A673 (cell line): ENCODE measurements at regions not wholly inside any gene's neighbourhood (a gene's known extent, or its start where the extent isn't known, plus 50 kb on each side); places are given as distances from the start of the nearest gene placed in this dataset.

Experiments used
- BruUV-seq: library from RNA; stranded (reverse); fragments of 400-500 nt; replicated peaks from 2 replicates; lab custom pipeline; 2021; lab: Mats Ljungman, UMichigan
- CTCF ChIA-PET: fragments of 300-600 bp; sonication (Branson Sonifier 250); formaldehyde crosslinking; loops from one replicate; lab custom pipeline; 2022; ENCODE audit warnings: antibody characterized with exemption; lab: Charles Lee
- POLR2A ChIA-PET: fragments of 300-600 bp; sonication (Branson Sonifier 250); formaldehyde crosslinking; loops from one replicate; lab custom pipeline; 2022; ENCODE audit warnings: antibody characterized with exemption; ENCODE audit not compliant: low non-redundant PET; lab: Charles Lee
- DNase-seq: peaks from one replicate; pipeline ENCODE4 v3.0.0-alpha.2; 2015; ENCODE audit warnings: low spot score
- H3K27ac ChIP-seq: fragments of 200-600 bp; sonication (generic); 2 replicates; pipeline ENCODE4 v1.5.1; 2016; ENCODE audit warnings: mixed run types, low read depth, mild to moderate bottlenecking, mixed read lengths, antibody characterized with exemption, low read length; ENCODE audit not compliant: poor library complexity, severe bottlenecking
- H3K27me3 ChIP-seq: fragments of 200-600 bp; sonication (generic); replicated peaks from 2 replicates; pipeline ENCODE4 v1.6.1; 2017; ENCODE audit warnings: mixed run types, low read depth, mild to moderate bottlenecking, mixed read lengths, antibody characterized with exemption, low read length; ENCODE audit not compliant: insufficient read depth, poor library complexity
- H3K36me3 ChIP-seq: fragments of 200-600 bp; sonication (generic); 2 replicates; pipeline ENCODE4 v1.6.1; 2016; ENCODE audit warnings: mixed run types, mild to moderate bottlenecking, mixed read lengths, antibody characterized with exemption, low read length; ENCODE audit not compliant: insufficient read depth, poor library complexity, severe bottlenecking
- H3K4me1 ChIP-seq: fragments of 200-600 bp; sonication (generic); 2 replicates; pipeline ENCODE4 v1.6.1; 2017; ENCODE audit warnings: mixed run types, mild to moderate bottlenecking, mixed read lengths, antibody characterized with exemption, low read length; ENCODE audit not compliant: insufficient read depth, poor library complexity, severe bottlenecking
- H3K4me3 ChIP-seq: fragments of 200-600 bp; sonication (generic); 2 replicates; pipeline ENCODE4 v1.5.1; 2016; ENCODE audit warnings: low read depth, mixed run types, mild to moderate bottlenecking, mixed read lengths, low read length; ENCODE audit not compliant: poor library complexity, severe bottlenecking
- H3K9me3 ChIP-seq: fragments of 200-600 bp; sonication (generic); 2 replicates; pipeline ENCODE4 v1.6.1; 2016; ENCODE audit warnings: mixed run types, low read depth, mild to moderate bottlenecking, mixed read lengths, antibody characterized with exemption, low read length; ENCODE audit not compliant: poor library complexity, severe bottlenecking
- CTCF ChIP-seq: fragments of 300-800, 200-600 bp; sonication (generic); conservative IDR thresholded peaks from 2 replicates; pipeline ENCODE4 v1.5.1; 2017; ENCODE audit warnings: low read depth, mild to moderate bottlenecking, antibody characterized with exemption, low read length, moderate library complexity, mixed read lengths
- EZH2 ChIP-seq: fragments of 200-600 bp; sonication (generic); IDR thresholded peaks from 2 replicates; pipeline ENCODE4 v1.6.1; 2017; ENCODE audit warnings: borderline replicate concordance, low read depth, mild to moderate bottlenecking, mixed read lengths, antibody characterized with exemption, low read length; ENCODE audit not compliant: poor library complexity, severe bottlenecking
- intact Hi-C: fragments of 100-400 bp; cut with micrococcal nuclease; formaldehyde crosslinking; loops from one replicate; pipeline ENCODE4 v1.10.0; 2022; ENCODE audit not compliant: unreplicated experiment

GRCh38 chr3:107272471-107272870, 104.8 kb upstream of the CCDC54 start:
- Histone ChIP-seq H3K27ac (no peak overlapping the region), H3K4me3 (no peak overlapping the region), H3K27me3 (no peaks in the 10 kb centered on the region), H3K36me3 (no peaks in the 10 kb centered on the region), H3K9me3 (no peaks in the 10 kb centered on the region), H3K4me1 (no peaks in the 10 kb centered on the region)
- ChIA-PET CTCF (interaction anchor here (0.6 to 1.6 kb wide), 5 partner anchors 10 to 1097 kb away, joined by 3 to 8 read pairs (median 6); no protein-coding TSS in a partner anchor), POLR2A (no interaction called here)
- no TSS peak for BruUV-seq
- no peak for TF ChIP-seq EZH2
- intact Hi-C loops: loop anchor here (5.0 to 10.0 kb wide), 2 partner anchors 150 to 272 kb away; no protein-coding TSS in a partner anchor
- no peak for DNase-seq

DNA sequence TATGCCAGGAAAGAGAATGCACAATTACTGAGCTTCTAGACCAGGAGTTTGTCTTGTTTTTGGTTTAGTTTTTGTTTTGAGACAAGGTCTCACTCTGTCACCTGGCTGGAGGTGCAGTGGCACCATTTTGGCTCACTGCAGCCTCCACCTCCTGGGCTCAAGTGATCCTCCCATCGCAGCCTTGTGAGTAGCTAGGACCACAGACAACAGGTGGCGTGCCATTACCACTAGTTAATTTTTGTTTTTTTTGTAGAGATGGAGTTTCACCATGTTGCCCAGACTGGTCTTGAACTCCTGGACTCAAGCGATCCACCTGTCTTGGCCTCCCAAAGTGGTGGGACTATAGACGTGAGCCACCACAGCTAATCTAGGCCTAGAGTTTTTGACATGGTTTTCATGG, 104.4 kb upstream of the CCDC54 start:
- Histone ChIP-seq H3K27me3 (peaks cover 4% of the 10 kb centered on the region), H3K4me1 (no peaks in the 10 kb centered on the region), H3K9me3 (no peaks in the 10 kb centered on the region), H3K27ac (no peak overlapping the region), H3K36me3 (no peaks in the 10 kb centered on the region), H3K4me3 (no peak overlapping the region)
- intact Hi-C loops: loop anchor here (5.0 to 10.0 kb wide), 2 partner anchors 149 to 272 kb away; no protein-coding TSS in a partner anchor
- no TSS peak for BruUV-seq
- ChIA-PET POLR2A (no interaction called here), CTCF (interaction anchor here (1.6 kb wide), 1 partner anchor 148 kb away, joined by 8 read pairs; no protein-coding TSS in a partner anchor)
- TF ChIP-seq EZH2 (no peak), CTCF (no peak)
- DNase-seq: no peak

DNA sequence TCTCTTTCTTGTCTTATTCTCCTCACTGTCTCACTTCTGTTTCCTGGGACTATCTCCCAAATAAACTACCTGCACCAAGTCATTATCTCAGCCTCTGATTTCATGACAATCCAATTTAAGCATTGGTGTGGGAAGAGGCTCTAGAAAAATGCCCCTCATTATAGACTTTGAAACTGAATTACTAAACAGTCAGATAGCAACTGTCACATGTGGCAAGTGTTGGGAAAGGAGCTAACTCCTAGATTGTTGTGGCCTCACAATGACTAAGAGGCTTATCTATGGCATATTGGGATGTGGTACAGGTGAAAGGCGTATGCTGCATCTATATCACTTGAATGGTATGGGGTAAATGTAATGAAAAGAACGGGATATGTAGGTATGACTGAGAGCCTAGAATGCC, 103.5 kb upstream of the CCDC54 start:
- intact Hi-C loops: loop anchor here (5.0 to 10.0 kb wide), 2 partner anchors 149 to 271 kb away; no protein-coding TSS in a partner anchor
- no peak overlapping the region for H3K4me3 ChIP-seq
- H3K36me3 ChIP-seq: no peaks in the 10 kb centered on the region
- H3K27me3 ChIP-seq: peaks cover 4% of the 10 kb centered on the region
- H3K4me1 ChIP-seq: no peaks in the 10 kb centered on the region
- H3K9me3 ChIP-seq: no peaks in the 10 kb centered on the region
- TF ChIP-seq EZH2 (no peak), CTCF (no peak)
- no peak overlapping the region for H3K27ac ChIP-seq
- CTCF ChIA-PET: interaction anchor here (1.6 kb wide), 1 partner anchor 147 kb away, joined by 8 read pairs; no protein-coding TSS in a partner anchor
- no TSS peak for BruUV-seq
- POLR2A ChIA-PET: no interaction called here
- DNase-seq: no peak

- H3K4me1 ChIP-seq: no peaks in the 10 kb centered on the region
- no peak for DNase-seq
- BruUV-seq: no TSS peak
- no peak overlapping the region for H3K4me3 ChIP-seq
- H3K27ac ChIP-seq: no peak overlapping the region
- H3K36me3 ChIP-seq: no peaks in the 10 kb centered on the region
- peaks cover 4% of the 10 kb centered on the region for H3K27me3 ChIP-seq
- ChIA-PET CTCF (no interaction called here), POLR2A (no interaction called here)
- no peaks in the 10 kb centered on the region for H3K9me3 ChIP-seq
- intact Hi-C loops: loop anchor here (10.0 kb wide), 1 partner anchor 269 kb away; no protein-coding TSS in a partner anchor
- TF ChIP-seq EZH2 (no peak), CTCF (no peak)
These were observed 101.7 kb upstream of the CCDC54 start for GRCh38 chr3:107275511-107275910.
